GM20000 (cell line): ENCODE measurements at regions not wholly inside any gene's neighbourhood (a gene's known extent, or its start where the extent isn't known, plus 50 kb on each side); places are given as distances from the start of the nearest gene placed in this dataset.
"Not testable (repeated sequence)": the region's sequence is repeated elsewhere in the genome, so short reads cannot be mapped to it uniquely, and the experiment has no call there.

Source experiments
- DNase-seq: peaks from one replicate; pipeline ENCODE4 v3.0.0; 2012; ENCODE audit warnings: low spot score
- TF ChIP-seq, protein P1 (sequence below): IDR thresholded peaks from 2 replicates; pipeline ENCODE4 v1.5.1; 2012; ENCODE audit warnings: mild to moderate bottlenecking, control low read depth; ENCODE audit errors: extremely low read depth, missing control alignments

DNA sequence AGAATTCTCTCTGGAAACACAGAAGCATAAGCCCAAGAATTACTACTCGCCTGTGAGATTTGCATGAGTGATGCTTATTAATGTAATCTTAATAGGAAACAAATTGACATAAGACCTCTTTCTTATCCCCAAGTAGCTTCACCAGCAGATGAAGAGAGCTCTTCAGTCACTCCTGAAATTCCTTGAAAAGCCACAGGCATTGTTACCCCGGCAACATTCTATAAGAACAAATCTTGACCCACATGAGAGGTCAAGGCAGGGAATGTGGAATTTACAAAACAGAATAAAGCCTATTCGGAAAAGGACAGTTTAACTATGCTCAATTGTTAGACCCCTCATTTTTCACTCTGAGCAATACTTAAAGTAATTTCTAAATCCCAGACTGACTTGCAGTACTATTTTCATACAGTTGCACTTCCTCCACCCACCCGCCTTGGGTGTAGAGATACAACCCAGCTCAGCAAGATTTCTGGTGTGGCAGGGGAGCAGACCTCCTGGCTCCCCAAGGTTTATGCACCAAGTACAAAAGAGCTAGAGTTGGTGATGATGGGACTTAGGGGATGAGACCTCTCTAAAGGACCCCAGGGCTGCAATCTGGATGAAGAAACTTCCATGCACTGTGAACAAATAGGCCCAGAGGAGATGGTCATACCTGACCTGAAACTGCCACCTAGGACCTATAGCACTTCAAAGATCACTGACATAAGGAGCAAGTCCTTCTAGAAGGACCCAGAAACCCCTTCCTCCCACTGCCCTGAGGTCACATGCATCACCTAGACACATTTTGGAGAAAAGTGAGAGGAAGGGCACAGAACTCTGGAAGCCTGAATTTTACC, 242.1 kb downstream of the ZNF608 start:
- TF ChIP-seq, protein P1, sequence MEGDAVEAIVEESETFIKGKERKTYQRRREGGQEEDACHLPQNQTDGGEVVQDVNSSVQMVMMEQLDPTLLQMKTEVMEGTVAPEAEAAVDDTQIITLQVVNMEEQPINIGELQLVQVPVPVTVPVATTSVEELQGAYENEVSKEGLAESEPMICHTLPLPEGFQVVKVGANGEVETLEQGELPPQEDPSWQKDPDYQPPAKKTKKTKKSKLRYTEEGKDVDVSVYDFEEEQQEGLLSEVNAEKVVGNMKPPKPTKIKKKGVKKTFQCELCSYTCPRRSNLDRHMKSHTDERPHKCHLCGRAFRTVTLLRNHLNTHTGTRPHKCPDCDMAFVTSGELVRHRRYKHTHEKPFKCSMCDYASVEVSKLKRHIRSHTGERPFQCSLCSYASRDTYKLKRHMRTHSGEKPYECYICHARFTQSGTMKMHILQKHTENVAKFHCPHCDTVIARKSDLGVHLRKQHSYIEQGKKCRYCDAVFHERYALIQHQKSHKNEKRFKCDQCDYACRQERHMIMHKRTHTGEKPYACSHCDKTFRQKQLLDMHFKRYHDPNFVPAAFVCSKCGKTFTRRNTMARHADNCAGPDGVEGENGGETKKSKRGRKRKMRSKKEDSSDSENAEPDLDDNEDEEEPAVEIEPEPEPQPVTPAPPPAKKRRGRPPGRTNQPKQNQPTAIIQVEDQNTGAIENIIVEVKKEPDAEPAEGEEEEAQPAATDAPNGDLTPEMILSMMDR: no peak
- peak; percentile 52 for DNase-seq

DNA sequence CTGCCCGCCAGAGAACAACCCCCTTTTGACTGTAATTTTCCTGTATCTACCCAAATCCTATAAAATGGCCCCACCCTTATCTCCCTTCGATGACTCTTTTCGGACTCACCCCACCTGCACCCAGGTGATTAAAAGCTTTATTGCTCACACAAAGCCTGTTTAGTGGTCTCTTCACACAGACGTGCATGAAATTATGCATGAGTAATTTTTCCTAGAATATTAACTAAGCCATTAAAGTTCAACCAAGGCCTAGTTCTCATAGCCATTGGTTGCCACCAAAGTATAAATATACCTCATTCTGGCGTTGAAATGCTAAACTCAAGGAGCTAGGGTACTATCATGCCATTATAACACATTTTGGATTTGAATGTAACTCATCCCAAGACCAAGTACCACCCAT, 243.9 kb downstream of the ZNF608 start:
- DNase-seq: no peak

DNA sequence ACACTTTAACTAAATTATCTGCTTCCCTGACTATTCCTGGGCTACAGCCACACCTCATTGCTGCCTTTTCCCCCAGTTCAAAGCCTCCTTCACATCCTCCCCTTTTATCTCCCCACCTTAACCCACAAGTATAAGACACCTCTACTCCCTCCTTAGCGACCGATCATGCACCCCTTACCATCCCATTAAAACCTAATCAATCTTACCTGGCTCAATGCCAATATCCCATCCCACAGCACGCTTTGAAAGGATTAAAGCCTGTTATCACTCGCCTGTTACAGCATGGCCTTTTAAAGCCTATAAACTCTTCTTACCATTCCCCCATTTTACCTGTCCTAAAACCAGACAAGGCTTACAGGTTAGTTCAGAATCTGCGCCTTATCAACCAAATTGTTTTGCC, 246.6 kb downstream of the ZNF608 start:
- not testable (repeated sequence) for DNase-seq

More for the DNA sequence above, 243.9 kb downstream of the ZNF608 start:
- TF ChIP-seq, protein P1: no peak

DNA sequence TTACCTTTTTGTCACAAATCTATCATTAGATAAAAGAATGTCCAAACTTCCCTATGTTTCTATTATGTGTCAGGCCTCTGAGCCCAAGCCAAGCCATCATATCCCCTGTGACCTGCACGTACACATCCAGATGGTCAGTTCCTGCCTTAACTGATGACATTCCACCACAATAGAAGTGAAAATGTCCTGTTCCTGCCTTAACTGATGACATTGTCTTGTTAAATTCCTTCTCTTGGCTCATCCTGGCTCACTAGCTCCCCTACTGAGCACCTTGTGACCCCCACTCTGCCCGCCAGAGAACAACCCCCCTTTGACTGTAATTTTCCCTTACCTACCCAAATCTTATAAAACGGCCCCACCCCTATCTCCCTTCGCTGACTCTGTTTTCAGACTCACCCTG, 249.5 kb downstream of the ZNF608 start:
- not testable (repeated sequence) for DNase-seq

DNA sequence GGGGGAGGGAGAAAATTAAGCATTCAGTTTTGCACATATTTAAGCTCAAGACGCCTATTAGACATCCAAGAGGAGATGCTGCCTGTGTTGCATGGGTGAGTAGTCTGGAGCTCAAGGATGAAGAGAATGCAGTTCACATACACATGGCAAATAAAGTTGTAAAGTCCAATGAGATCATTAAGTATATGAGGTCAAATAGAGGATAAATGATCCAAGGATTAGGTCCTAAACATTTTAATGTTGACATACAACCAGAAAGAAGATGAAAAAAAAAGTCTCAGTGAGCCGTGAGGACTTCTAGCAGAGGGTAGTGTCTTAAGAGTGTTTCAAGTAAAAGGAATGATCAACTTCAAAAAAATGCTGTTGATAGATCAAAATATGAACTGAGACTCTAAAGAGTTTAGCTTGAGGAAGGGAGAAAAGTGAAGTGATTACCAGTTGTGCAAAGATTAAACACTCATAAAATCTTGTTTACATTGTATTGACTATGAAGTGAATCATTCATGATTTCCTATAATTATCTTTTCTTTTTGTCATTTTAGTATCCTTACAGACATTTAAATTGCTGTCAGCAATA, 251.8 kb downstream of the ZNF608 start:
- DNase-seq: no peak
- TF ChIP-seq, protein P1: no peak

DNA sequence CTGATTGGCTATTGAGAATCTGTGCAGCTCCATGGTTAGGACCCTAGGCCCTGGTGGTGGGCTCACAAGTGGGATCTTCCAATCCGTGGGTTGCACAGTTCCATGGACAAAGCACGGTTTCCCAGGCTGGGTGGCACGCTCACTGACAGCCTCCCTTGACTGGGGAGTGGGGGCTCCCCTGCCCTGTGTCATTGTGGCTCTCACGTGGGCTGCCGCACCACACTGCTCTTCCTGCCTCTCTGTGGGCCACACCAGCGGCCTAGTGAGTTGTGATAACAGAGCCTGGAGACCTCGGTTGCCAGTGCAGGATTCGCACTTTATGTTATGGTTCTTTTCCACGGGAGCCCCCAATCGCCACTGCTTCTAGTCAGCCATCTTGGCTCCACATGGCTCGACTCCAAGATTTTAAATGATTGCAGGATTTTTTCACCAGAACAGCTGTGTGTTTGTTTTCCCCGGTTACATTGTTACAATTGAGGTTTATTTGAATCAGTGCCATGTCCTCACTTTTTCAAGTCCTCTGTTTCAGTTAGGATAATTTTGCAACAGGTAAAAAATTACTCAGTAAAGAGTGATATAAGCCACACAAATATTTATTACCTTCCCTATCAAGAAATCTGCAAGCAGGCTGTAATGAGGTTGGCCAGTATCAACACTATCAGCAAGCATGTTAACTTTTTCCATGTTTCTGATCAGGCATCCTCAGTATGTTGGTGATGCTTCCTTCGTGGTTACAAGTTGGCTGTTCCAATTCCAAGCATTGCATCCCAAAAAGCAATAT, 253.8 kb downstream of the ZNF608 start:
- TF ChIP-seq, protein P1: no peak
- DNase-seq: no peak

DNA sequence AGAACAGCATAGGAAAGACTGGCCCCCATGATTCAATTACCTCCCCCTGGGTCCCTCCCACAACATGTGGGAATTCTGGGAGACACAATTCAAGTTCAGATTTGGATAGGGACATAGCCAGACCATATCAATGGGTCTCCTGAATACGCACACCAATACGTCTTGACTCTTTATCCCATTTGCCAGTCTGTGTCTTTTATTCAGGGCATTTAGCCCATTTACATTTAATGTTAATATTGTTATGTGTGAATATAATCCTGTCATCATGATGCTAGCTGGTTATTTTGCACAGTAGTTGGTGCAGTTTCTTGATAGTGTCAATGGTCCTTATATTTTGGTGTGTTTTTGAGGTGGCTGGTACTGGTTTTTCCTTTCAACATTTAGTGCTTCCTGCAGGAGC, 256.1 kb downstream of the ZNF608 start:
- not testable (repeated sequence) for DNase-seq

DNA sequence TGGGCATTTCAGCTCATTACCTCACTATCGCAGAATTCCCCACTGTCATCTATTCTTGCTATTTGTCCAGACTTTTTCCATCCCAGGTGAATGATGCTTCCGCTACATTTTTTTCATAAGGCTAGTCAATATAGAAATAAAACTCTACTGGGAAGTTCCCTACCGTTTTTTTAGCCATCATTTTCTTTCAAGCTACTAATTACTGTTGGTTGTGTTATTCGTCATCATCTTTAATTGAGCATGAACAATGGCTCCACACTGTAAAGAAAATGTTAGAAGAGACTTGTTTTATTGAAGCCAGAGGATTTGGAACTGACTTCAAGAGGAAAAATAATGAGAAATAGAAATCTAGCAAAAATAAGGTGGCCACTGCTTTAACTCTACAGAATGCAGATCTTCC, 265.0 kb downstream of the ZNF608 start:
- no peak for DNase-seq
- TF ChIP-seq, protein P1: no peak

DNA sequence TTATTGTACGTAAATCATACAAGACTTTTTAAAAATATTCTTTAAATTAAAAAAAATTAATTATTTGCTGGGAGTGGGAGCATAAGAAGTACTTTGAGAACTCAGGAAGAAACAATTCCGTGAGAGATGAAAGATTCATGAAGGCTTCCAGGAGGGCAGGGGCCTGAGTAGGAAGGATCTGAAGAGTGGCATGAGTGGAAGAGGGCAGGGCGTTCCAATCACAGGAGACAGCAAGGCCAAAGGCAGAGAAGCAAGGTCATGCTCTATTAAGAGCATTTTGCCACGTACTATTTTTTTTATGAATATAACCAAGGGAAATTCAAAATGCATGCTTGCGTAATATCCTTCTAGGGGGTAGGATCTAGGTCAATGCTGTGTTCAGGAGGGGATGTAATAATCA, 265.5 kb downstream of the ZNF608 start:
- TF ChIP-seq, protein P1: no peak
- no peak for DNase-seq
